H9 (cell line): ENCODE measurements at regions not wholly inside any gene's neighbourhood (a gene's known extent, or its start where the extent isn't known, plus 50 kb on each side); places are given as distances from the start of the nearest gene placed in this dataset.

Experiments used
- DNase-seq: peaks from one replicate; pipeline ENCODE4 v3.0.0-alpha.2; 2017
- H2AFZ ChIP-seq: one replicate; pipeline ENCODE4 v1.6.1; 2013; ENCODE audit warnings: mild to moderate bottlenecking, low read length, control low read depth, moderate library complexity
- H2AK5ac ChIP-seq: 2 replicates; pipeline ENCODE4 v1.6.1; 2013; ENCODE audit warnings: low read length, control low read depth, mixed read lengths; ENCODE audit not compliant: insufficient read length
- H2BK120ac ChIP-seq: one replicate; pipeline ENCODE4 v1.6.1; 2013; ENCODE audit warnings: low read depth, mild to moderate bottlenecking, low read length, control low read depth, inconsistent platforms; ENCODE audit not compliant: poor library complexity, severe bottlenecking
- H2BK12ac ChIP-seq: 2 replicates; pipeline ENCODE4 v1.6.1; 2013; ENCODE audit warnings: low read length, control low read depth, mixed read lengths, low read depth; ENCODE audit not compliant: insufficient read length
- H2BK15ac ChIP-seq: 2 replicates; pipeline ENCODE4 v1.6.1; 2013; ENCODE audit warnings: low read depth, low read length, control low read depth
- H2BK20ac ChIP-seq: one replicate; pipeline ENCODE4 v1.6.1; 2013; ENCODE audit warnings: low read depth, mild to moderate bottlenecking, low read length, control low read depth, inconsistent platforms; ENCODE audit not compliant: poor library complexity, severe bottlenecking
- H2BK5ac ChIP-seq: 2 replicates; pipeline ENCODE4 v1.6.1; 2013; ENCODE audit warnings: low read length, control low read depth, mixed read lengths; ENCODE audit not compliant: insufficient read length
- H3K14ac ChIP-seq: 2 replicates; pipeline ENCODE4 v1.6.1; 2013; ENCODE audit warnings: low read length, control low read depth; ENCODE audit not compliant: insufficient read depth
- H3K18ac ChIP-seq: 2 replicates; pipeline ENCODE4 v1.6.1; 2013; ENCODE audit warnings: low read depth, mild to moderate bottlenecking, mixed read lengths, low read length, control low read depth; ENCODE audit not compliant: insufficient read length
- H3K23ac ChIP-seq: 2 replicates; pipeline ENCODE4 v1.6.1; 2013; ENCODE audit warnings: low read length, control low read depth, mixed read lengths, low read depth; ENCODE audit not compliant: insufficient read length
- H3K23me2 ChIP-seq: 2 replicates; pipeline ENCODE4 v1.6.1; 2013; ENCODE audit warnings: low read depth, mild to moderate bottlenecking, mixed read lengths, low read length, control low read depth; ENCODE audit not compliant: insufficient read length, poor library complexity, severe bottlenecking
- H3K27ac ChIP-seq: 2 replicates; pipeline ENCODE4 v1.5.1; 2013; ENCODE audit warnings: low read length, control low read depth, mixed read lengths, low read depth; ENCODE audit not compliant: insufficient read length
- H3K27me3 ChIP-seq: 2 replicates; pipeline ENCODE4 v1.6.1; 2013; ENCODE audit warnings: low read length, control low read depth, inconsistent platforms; ENCODE audit not compliant: insufficient read depth
- H3K4ac ChIP-seq: 2 replicates; pipeline ENCODE4 v1.6.1; 2013; ENCODE audit warnings: low read depth, mild to moderate bottlenecking, control low read depth, inconsistent platforms, low read length, moderate library complexity
- H3K4me1 ChIP-seq: 2 replicates; pipeline ENCODE4 v1.6.1; 2013; ENCODE audit warnings: low read length, control low read depth, inconsistent platforms; ENCODE audit not compliant: insufficient read depth
- H3K4me2 ChIP-seq: 2 replicates; pipeline ENCODE4 v1.6.1; 2013; ENCODE audit warnings: low read length, control low read depth, mixed read lengths; ENCODE audit not compliant: insufficient read length, insufficient read depth
- H3K56ac ChIP-seq: 2 replicates; pipeline ENCODE4 v1.6.1; 2013; ENCODE audit warnings: low read depth, mild to moderate bottlenecking, mixed read lengths, low read length, control low read depth; ENCODE audit not compliant: insufficient read length
- H3K79me1 ChIP-seq: 2 replicates; pipeline ENCODE4 v1.6.1; 2013; ENCODE audit warnings: low read depth, mild to moderate bottlenecking, moderate library complexity, low read length, control low read depth, inconsistent platforms; ENCODE audit not compliant: insufficient read depth, poor library complexity, severe bottlenecking
- H3K79me2 ChIP-seq: 2 replicates; pipeline ENCODE4 v1.6.1; 2013; ENCODE audit warnings: low read length, control low read depth, inconsistent platforms; ENCODE audit not compliant: insufficient read depth
- H3K9ac ChIP-seq: 2 replicates; pipeline ENCODE4 v1.6.1; 2013; ENCODE audit warnings: low read length, control low read depth, mixed read lengths; ENCODE audit not compliant: insufficient read length; ENCODE audit errors: extremely low read depth
- H3K9me3 ChIP-seq: one replicate; pipeline ENCODE4 v1.6.1; 2013; ENCODE audit warnings: low read depth, low read length, inconsistent platforms; ENCODE audit not compliant: control insufficient read depth
- H3T11ph ChIP-seq: one replicate; pipeline ENCODE4 v1.6.1; 2013; ENCODE audit warnings: mild to moderate bottlenecking, low read length, control low read depth, inconsistent platforms
- H4K20me1 ChIP-seq: one replicate; pipeline ENCODE4 v1.6.1; 2013; ENCODE audit not compliant: control insufficient read depth, insufficient read length, insufficient read depth
- H4K5ac ChIP-seq: 2 replicates; pipeline ENCODE4 v1.6.1; 2013; ENCODE audit warnings: low read depth, mild to moderate bottlenecking, mixed read lengths, low read length, control low read depth; ENCODE audit not compliant: insufficient read length
- H4K8ac ChIP-seq: replicated peaks from 2 replicates; pipeline ENCODE4 v1.6.1; 2013; ENCODE audit warnings: low read length, control low read depth, mixed read lengths, low read depth; ENCODE audit not compliant: insufficient read length
- H4K91ac ChIP-seq: 2 replicates; pipeline ENCODE4 v1.6.1; 2013; ENCODE audit warnings: low read depth, mild to moderate bottlenecking, moderate library complexity, mixed read lengths, low read length, control low read depth; ENCODE audit not compliant: insufficient read length
- H3K27ac Mint-ChIP-seq, 3 experiments: 2 replicates in 2 of 3; 3 replicates in 1 of 3; pipeline ENCODE4 v1.8.0; 2020 to 2021; ENCODE audit warnings: mixed read lengths in 3 of 3, mild to moderate bottlenecking in 1 of 3, moderate library complexity in 1 of 3
- H3K27me3 Mint-ChIP-seq: 2 replicates; pipeline ENCODE4 v1.8.0; 2021; ENCODE audit warnings: low read depth, mild to moderate bottlenecking, moderate library complexity, mixed read lengths
- H3K36me3 Mint-ChIP-seq, 3 experiments: 2 replicates in 2 of 3; 3 replicates in 1 of 3; pipeline ENCODE4 v1.8.0; 2020 to 2021; ENCODE audit warnings: low read depth in 3 of 3, mixed read lengths in 3 of 3; ENCODE audit not compliant: insufficient read depth in 1 of 3
- H3K4me1 Mint-ChIP-seq, 2 experiments: 2 replicates each; pipeline ENCODE4 v1.8.0; 2020; ENCODE audit warnings: mixed read lengths in 2 of 2
- H3K4me3 Mint-ChIP-seq, 2 experiments: 2 replicates in 1 of 2; 3 replicates in 1 of 2; pipeline ENCODE4 v1.8.0; 2020 to 2021; ENCODE audit warnings: mild to moderate bottlenecking in 2 of 2, mixed read lengths in 2 of 2, moderate library complexity in 1 of 2
- H3K9me3 Mint-ChIP-seq, 2 experiments: 2 replicates in 1 of 2; 3 replicates in 1 of 2; pipeline ENCODE4 v1.8.0; 2020; ENCODE audit warnings: mild to moderate bottlenecking in 2 of 2, mixed read lengths in 2 of 2, moderate library complexity in 1 of 2
- whole genome bisulfite sequencing: extraction: QIAGEN DNeasy Blood & Tissue Kit; methylation state at CpG from one replicate; pipeline ENCODE4 v1.1.7; 2013; ENCODE audit warnings: missing lambda C conversion rate, low lambda C conversion rate, mixed read lengths; ENCODE audit not compliant: insufficient read length; ENCODE audit errors: extremely low coverage; 5-methylcytosine and 5-hydroxymethylcytosine counted together
- TF ChIP-seq, protein P1 (sequence below): fragments of 200-600 bp; sonication (generic); conservative IDR thresholded peaks from 3 replicates; pipeline ENCODE4 v1.8.0; 2021; ENCODE audit warnings: antibody characterized with exemption, mild to moderate bottlenecking

DNA sequence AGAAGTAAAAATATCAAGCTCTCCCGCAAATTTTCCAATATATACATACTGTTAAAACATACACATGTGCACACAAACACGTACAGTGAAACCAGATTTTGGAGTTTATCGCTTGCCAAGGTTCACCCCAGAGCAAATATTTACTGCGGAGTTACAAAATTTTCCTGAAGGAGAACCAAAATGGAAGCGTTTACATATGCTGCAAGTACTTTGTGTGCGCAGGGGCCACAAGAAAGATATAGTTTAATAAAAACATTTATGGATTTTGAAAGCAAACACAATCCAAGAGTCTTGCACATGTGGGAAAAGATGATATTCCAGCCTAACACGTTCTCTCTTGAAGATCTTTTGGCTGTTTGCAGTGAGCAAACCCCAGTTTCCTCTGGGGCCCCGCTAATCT lies 301.3 kb upstream of the NFE2L3 start:
- no peaks in the 10 kb centered on the region for H3K9me3 ChIP-seq
- H2BK120ac ChIP-seq = no peak overlapping the region
- H3K79me1 ChIP-seq = no peaks in the 10 kb centered on the region
- H2AK5ac ChIP-seq = no peak overlapping the region
- Mint-ChIP-seq H3K4me1 (peaks cover 17 to 21% of the 10 kb centered on the region in 2 experiments), H3K4me3 (no peak overlapping the region), H3K27me3 (peaks cover 40% of the 10 kb centered on the region), H3K27ac (no peak overlapping the region), H3K9me3 (no peaks in the 10 kb centered on the region; a peak in 1 of 5 replicates), H3K36me3 (no peaks in the 10 kb centered on the region; a peak in 1 of 7 replicates)
- H4K5ac ChIP-seq = no peak overlapping the region
- H3K27ac ChIP-seq = no peak overlapping the region
- no peak overlapping the region for H2BK5ac ChIP-seq
- H4K91ac ChIP-seq = no peak overlapping the region
- H3K23ac ChIP-seq = no peak overlapping the region
- H3T11ph ChIP-seq = no peak overlapping the region
- no peak overlapping the region for H3K56ac ChIP-seq
- H3K18ac ChIP-seq = no peak overlapping the region
- no peak overlapping the region for H2BK15ac ChIP-seq
- no peaks in the 10 kb centered on the region for H3K4me1 ChIP-seq
- H3K79me2 ChIP-seq = no peaks in the 10 kb centered on the region
- no peak overlapping the region for H3K4me2 ChIP-seq
- TF ChIP-seq, protein P1, sequence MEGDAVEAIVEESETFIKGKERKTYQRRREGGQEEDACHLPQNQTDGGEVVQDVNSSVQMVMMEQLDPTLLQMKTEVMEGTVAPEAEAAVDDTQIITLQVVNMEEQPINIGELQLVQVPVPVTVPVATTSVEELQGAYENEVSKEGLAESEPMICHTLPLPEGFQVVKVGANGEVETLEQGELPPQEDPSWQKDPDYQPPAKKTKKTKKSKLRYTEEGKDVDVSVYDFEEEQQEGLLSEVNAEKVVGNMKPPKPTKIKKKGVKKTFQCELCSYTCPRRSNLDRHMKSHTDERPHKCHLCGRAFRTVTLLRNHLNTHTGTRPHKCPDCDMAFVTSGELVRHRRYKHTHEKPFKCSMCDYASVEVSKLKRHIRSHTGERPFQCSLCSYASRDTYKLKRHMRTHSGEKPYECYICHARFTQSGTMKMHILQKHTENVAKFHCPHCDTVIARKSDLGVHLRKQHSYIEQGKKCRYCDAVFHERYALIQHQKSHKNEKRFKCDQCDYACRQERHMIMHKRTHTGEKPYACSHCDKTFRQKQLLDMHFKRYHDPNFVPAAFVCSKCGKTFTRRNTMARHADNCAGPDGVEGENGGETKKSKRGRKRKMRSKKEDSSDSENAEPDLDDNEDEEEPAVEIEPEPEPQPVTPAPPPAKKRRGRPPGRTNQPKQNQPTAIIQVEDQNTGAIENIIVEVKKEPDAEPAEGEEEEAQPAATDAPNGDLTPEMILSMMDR = no peak
- H3K23me2 ChIP-seq = peaks cover 10% of the 10 kb centered on the region
- peaks cover 18% of the 10 kb centered on the region for H3K27me3 ChIP-seq
- no peak overlapping the region for H3K14ac ChIP-seq
- WGBS = no CpG with 5 or more reads among the region's 8 CpGs
- H2AFZ ChIP-seq = no peak overlapping the region
- no peaks in the 10 kb centered on the region for H4K20me1 ChIP-seq
- H4K8ac ChIP-seq = no peak overlapping the region
- H2BK20ac ChIP-seq = no peak overlapping the region
- no peak overlapping the region for H3K4ac ChIP-seq
- H2BK12ac ChIP-seq = no peak overlapping the region
- H3K9ac ChIP-seq = no peak overlapping the region
- DNase-seq = no peak
